ENCODE measurements at regions not wholly inside any gene's neighbourhood (a gene's known extent, or its start where the extent isn't known, plus 50 kb on each side); places are given as distances from the start of the nearest gene placed in this dataset.

- no peak overlapping the region for H3K4me3 ChIP-seq (ENCODE audit: control insufficient read depth, low read depth, low read length)
- DNase-seq (ENCODE audit: low read depth), result no peak
- TF ChIP-seq CTCF (IDR thresholded peaks at IDR 0.05; ENCODE audit: control insufficient read depth, insufficient read depth, low read depth, low read length, missing control alignments), result no peak
Measured at GRCh38 chr5:6195711-6196358, 182.5 kb downstream of the MED10 start.

GRCh38 chr5:6194906-6195612, 183.3 kb downstream of the MED10 start:
- TF ChIP-seq CTCF (IDR thresholded peaks at IDR 0.05; ENCODE audit: control insufficient read depth, insufficient read depth, low read depth, low read length, missing control alignments), result no peak
- no peak for DNase-seq (ENCODE audit: low read depth)
- H3K4me3 ChIP-seq (ENCODE audit: control insufficient read depth, low read depth, low read length), result no peak overlapping the region

- no peak overlapping the region for H3K4me3 ChIP-seq (ENCODE audit: control insufficient read depth, low read depth, low read length)
- DNase-seq (ENCODE audit: low read depth), result no peak
- TF ChIP-seq CTCF (IDR thresholded peaks at IDR 0.05; ENCODE audit: control insufficient read depth, insufficient read depth, low read depth, low read length, missing control alignments), result no peak
Measured at GRCh38 chr5:6194261-6194875, 184.0 kb downstream of the MED10 start.

- H3K4me3 ChIP-seq (ENCODE audit: control insufficient read depth, low read depth, low read length), result no peak overlapping the region
- no peak for TF ChIP-seq CTCF (IDR thresholded peaks at IDR 0.05; ENCODE audit: control insufficient read depth, insufficient read depth, low read depth, low read length, missing control alignments)
- no peak for DNase-seq (ENCODE audit: low read depth)
Measured at GRCh38 chr5:6193310-6193709, 185.0 kb downstream of the MED10 start.

GRCh38 chr5:6190838-6191237, 187.5 kb downstream of the MED10 start:
- no peak for DNase-seq (ENCODE audit: low read depth)
- no peak overlapping the region for H3K4me3 ChIP-seq (ENCODE audit: control insufficient read depth, low read depth, low read length)
- no peak for TF ChIP-seq CTCF (IDR thresholded peaks at IDR 0.05; ENCODE audit: control insufficient read depth, insufficient read depth, low read depth, low read length, missing control alignments)

GRCh38 chr5:6188976-6189375, 189.4 kb downstream of the MED10 start:
- no peak for TF ChIP-seq CTCF (IDR thresholded peaks at IDR 0.05; ENCODE audit: control insufficient read depth, insufficient read depth, low read depth, low read length, missing control alignments)
- DNase-seq (ENCODE audit: low read depth), result no peak
- no peak overlapping the region for H3K4me3 ChIP-seq (ENCODE audit: control insufficient read depth, low read depth, low read length)

Data from AG09309 (cell line).